Mesothelial cell of epicardium (in vitro differentiated cells): ENCODE measurements at regions not wholly inside any gene's neighbourhood (a gene's known extent, or its start where the extent isn't known, plus 50 kb on each side); places are given as distances from the start of the nearest gene placed in this dataset.

ENCODE experiments used
- DNase-seq, 2 experiments: peaks; one replicate each; pipeline ENCODE4 v3.0.0; 2021; ENCODE audit warnings: low spot score in 2 of 2; ENCODE audit not compliant: unreplicated experiment in 2 of 2
- H3K27ac Mint-ChIP-seq: 2 replicates; pipeline ENCODE4 v1.8.0; 2021; ENCODE audit warnings: mixed read lengths
- H3K27me3 Mint-ChIP-seq: 2 replicates; pipeline ENCODE4 v1.8.0; 2021; ENCODE audit warnings: low read depth, mixed read lengths
- H3K36me3 Mint-ChIP-seq: 2 replicates; pipeline ENCODE4 v1.8.0; 2021; ENCODE audit warnings: mixed read lengths
- H3K4me1 Mint-ChIP-seq: 2 replicates; pipeline ENCODE4 v1.8.0; 2021; ENCODE audit warnings: mixed read lengths
- H3K4me3 Mint-ChIP-seq: 2 replicates; pipeline ENCODE4 v1.8.0; 2021; ENCODE audit warnings: mild to moderate bottlenecking, moderate library complexity, mixed read lengths
- H3K9me3 Mint-ChIP-seq: 2 replicates; pipeline ENCODE4 v1.8.0; 2021; ENCODE audit warnings: mixed read lengths
- CTCF ChIP-seq: fragments of 200-600 bp; sonication (generic); IDR thresholded peaks from one replicate; pipeline ENCODE4 v1.5.0; 2021; ENCODE audit warnings: antibody characterized with exemption; ENCODE audit not compliant: unreplicated experiment

- Mint-ChIP-seq H3K36me3 (no peaks in the 10 kb centered on the region), H3K9me3 (no peaks in the 10 kb centered on the region), H3K27ac (peak overlapping the region; percentile 66), H3K27me3 (peaks cover 2% of the 10 kb centered on the region), H3K4me3 (no peak overlapping the region), H3K4me1 (peaks cover 27% of the 10 kb centered on the region)
- no peak for TF ChIP-seq CTCF
- no peak for DNase-seq
Observed at GRCh38 chr2:23021311-23022120, 363.5 kb upstream of the KLHL29 start.

GRCh38 chr2:23023722-23024121, 361.3 kb upstream of the KLHL29 start:
- no peak for TF ChIP-seq CTCF
- no peaks in the 10 kb centered on the region for H3K9me3 Mint-ChIP-seq
- no peak overlapping the region for H3K4me3 Mint-ChIP-seq
- no peaks in the 10 kb centered on the region for H3K36me3 Mint-ChIP-seq
- peaks cover 37% of the 10 kb centered on the region for H3K4me1 Mint-ChIP-seq
- peaks cover 2% of the 10 kb centered on the region for H3K27me3 Mint-ChIP-seq
- H3K27ac Mint-ChIP-seq = no peak overlapping the region
- no peak for DNase-seq

- H3K27me3 Mint-ChIP-seq = peaks cover 15% of the 10 kb centered on the region
- no peak for TF ChIP-seq CTCF
- H3K4me3 Mint-ChIP-seq = no peak overlapping the region
- peaks cover 15% of the 10 kb centered on the region for H3K4me1 Mint-ChIP-seq
- no peaks in the 10 kb centered on the region for H3K9me3 Mint-ChIP-seq
- no peaks in the 10 kb centered on the region for H3K36me3 Mint-ChIP-seq
- DNase-seq = no peak
- no peak overlapping the region for H3K27ac Mint-ChIP-seq
Observed at GRCh38 chr2:23026671-23027070, 358.3 kb upstream of the KLHL29 start.

GRCh38 chr2:23027396-23027795, 357.6 kb upstream of the KLHL29 start:
- no peaks in the 10 kb centered on the region for H3K36me3 Mint-ChIP-seq
- no peaks in the 10 kb centered on the region for H3K9me3 Mint-ChIP-seq
- no peak overlapping the region for H3K27ac Mint-ChIP-seq
- TF ChIP-seq CTCF = no peak
- peaks cover 15% of the 10 kb centered on the region for H3K4me1 Mint-ChIP-seq
- H3K27me3 Mint-ChIP-seq = peaks cover 18% of the 10 kb centered on the region
- no peak for DNase-seq
- no peak overlapping the region for H3K4me3 Mint-ChIP-seq

GRCh38 chr2:23028106-23028505, 356.9 kb upstream of the KLHL29 start:
- no peak for TF ChIP-seq CTCF
- peaks cover 18% of the 10 kb centered on the region for H3K27me3 Mint-ChIP-seq
- H3K27ac Mint-ChIP-seq = no peak overlapping the region
- peaks cover 15% of the 10 kb centered on the region for H3K4me1 Mint-ChIP-seq
- no peak for DNase-seq
- H3K4me3 Mint-ChIP-seq = no peak overlapping the region
- H3K36me3 Mint-ChIP-seq = no peaks in the 10 kb centered on the region
- no peaks in the 10 kb centered on the region for H3K9me3 Mint-ChIP-seq
